B cell (primary cell): ENCODE measurements at regions not wholly inside any gene's neighbourhood (a gene's known extent, or its start where the extent isn't known, plus 50 kb on each side); places are given as distances from the start of the nearest gene placed in this dataset.

Experiments used
- CTCF ChIP-seq: fragments of 200-600 bp; IDR thresholded peaks from one replicate; pipeline ENCODE4 v1.8.0; 2022; ENCODE audit warnings: antibody characterized with exemption, mild to moderate bottlenecking
- EZH2 ChIP-seq: IDR thresholded peaks from 2 replicates; pipeline ENCODE4 v1.6.1; 2012; ENCODE audit warnings: borderline replicate concordance, low read depth, mild to moderate bottlenecking, moderate library complexity, low read length; ENCODE audit not compliant: insufficient read depth, poor library complexity, severe bottlenecking

DNA sequence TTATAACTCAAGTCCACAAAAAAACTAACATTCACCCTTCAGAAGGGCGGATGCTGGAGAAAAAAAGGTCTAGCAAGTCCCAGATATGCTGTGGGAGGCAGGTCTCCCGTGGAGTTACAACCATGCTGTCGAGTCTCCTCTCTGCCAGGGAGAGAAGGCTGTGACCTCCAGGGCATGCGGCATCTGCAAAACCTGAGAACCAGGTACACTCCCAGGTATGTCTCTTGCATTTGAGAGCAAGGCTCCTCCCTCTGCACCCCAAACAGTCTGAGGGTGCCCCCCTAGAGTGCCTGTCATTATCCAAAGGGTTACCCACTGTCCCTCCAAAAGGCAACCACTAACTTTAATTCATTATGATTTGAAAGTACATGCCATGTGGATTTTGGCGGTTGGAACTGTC is 134.0 kb downstream of the IRX2 start:
- no peak for TF ChIP-seq CTCF
- no peak for TF ChIP-seq EZH2
